Neural cell (in vitro differentiated cells): ENCODE measurements at regions not wholly inside any gene's neighbourhood (a gene's known extent, or its start where the extent isn't known, plus 50 kb on each side); places are given as distances from the start of the nearest gene placed in this dataset.

Experiments
- EZH2 ChIP-seq: fragments of 200-600, 300-800 bp; shearing (Covaris generic), sonication (generic); IDR thresholded peaks from 2 replicates; pipeline ENCODE4 v1.6.1; 2014; ENCODE audit warnings: antibody characterized with exemption, low read length, borderline replicate concordance, mild to moderate bottlenecking; ENCODE audit not compliant: insufficient read depth, poor library complexity, severe bottlenecking
- POLR2AphosphoS5 ChIP-seq: IDR thresholded peaks from 2 replicates; pipeline ENCODE4 v1.6.1; 2012
- RAD21 ChIP-seq: fragments of 450-650 bp; conservative IDR thresholded peaks from 2 replicates; pipeline ENCODE4 v1.6.1; 2014; ENCODE audit warnings: antibody characterized with exemption, mild to moderate bottlenecking, moderate library complexity
- TF ChIP-seq, protein P1 (sequence below): fragments of 450-650 bp; IDR thresholded peaks from 2 replicates; pipeline ENCODE4 v1.5.1; 2014; ENCODE audit warnings: antibody characterized with exemption, mild to moderate bottlenecking, moderate library complexity; ENCODE audit not compliant: poor library complexity, severe bottlenecking

GRCh38 chr1:218695525-218695924 lies 350.4 kb downstream of the TGFB2 start:
- TF ChIP-seq, protein P1, sequence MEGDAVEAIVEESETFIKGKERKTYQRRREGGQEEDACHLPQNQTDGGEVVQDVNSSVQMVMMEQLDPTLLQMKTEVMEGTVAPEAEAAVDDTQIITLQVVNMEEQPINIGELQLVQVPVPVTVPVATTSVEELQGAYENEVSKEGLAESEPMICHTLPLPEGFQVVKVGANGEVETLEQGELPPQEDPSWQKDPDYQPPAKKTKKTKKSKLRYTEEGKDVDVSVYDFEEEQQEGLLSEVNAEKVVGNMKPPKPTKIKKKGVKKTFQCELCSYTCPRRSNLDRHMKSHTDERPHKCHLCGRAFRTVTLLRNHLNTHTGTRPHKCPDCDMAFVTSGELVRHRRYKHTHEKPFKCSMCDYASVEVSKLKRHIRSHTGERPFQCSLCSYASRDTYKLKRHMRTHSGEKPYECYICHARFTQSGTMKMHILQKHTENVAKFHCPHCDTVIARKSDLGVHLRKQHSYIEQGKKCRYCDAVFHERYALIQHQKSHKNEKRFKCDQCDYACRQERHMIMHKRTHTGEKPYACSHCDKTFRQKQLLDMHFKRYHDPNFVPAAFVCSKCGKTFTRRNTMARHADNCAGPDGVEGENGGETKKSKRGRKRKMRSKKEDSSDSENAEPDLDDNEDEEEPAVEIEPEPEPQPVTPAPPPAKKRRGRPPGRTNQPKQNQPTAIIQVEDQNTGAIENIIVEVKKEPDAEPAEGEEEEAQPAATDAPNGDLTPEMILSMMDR, result no peak
- TF ChIP-seq EZH2 (no peak), RAD21 (no peak), POLR2AphosphoS5 (no peak)
